HG02623 (cell line): ENCODE measurements at regions not wholly inside any gene's neighbourhood (a gene's known extent, or its start where the extent isn't known, plus 50 kb on each side); places are given as distances from the start of the nearest gene placed in this dataset.

Experiments used
- ATAC-seq: cut with Tn5 transposase; IDR thresholded peaks from one replicate; pipeline ENCODE4 v1.9.1; 2021; ENCODE audit warnings: moderate library complexity; ENCODE audit not compliant: unreplicated experiment

GRCh38 chr11:116535994-116536393 is 236.8 kb downstream of the BUD13 start:
- no peak for ATAC-seq

GRCh38 chr11:116535120-116535519 is 237.7 kb downstream of the BUD13 start:
- ATAC-seq = no peak

- no peak for ATAC-seq
These were observed 238.4 kb downstream of the BUD13 start for GRCh38 chr11:116534270-116534975.

GRCh38 chr11:116533186-116533825 is 239.5 kb downstream of the BUD13 start:
- ATAC-seq = no peak

GRCh38 chr11:116532066-116532465 is 240.7 kb downstream of the BUD13 start:
- no peak for ATAC-seq

GRCh38 chr11:116530705-116531104 is 242.1 kb downstream of the BUD13 start:
- no peak for ATAC-seq

GRCh38 chr11:116529271-116529670 is 243.5 kb downstream of the BUD13 start:
- ATAC-seq = no peak

GRCh38 chr11:116527180-116527991 is 245.4 kb downstream of the BUD13 start:
- ATAC-seq = no peak

GRCh38 chr11:116525961-116526495 is 246.8 kb downstream of the BUD13 start:
- no peak for ATAC-seq

- no peak for ATAC-seq
These were observed 253.3 kb downstream of the BUD13 start for GRCh38 chr11:116519499-116519898.

GRCh38 chr11:116518141-116518540 is 254.6 kb downstream of the BUD13 start:
- no peak for ATAC-seq

- ATAC-seq = no peak
These were observed 255.2 kb downstream of the BUD13 start for GRCh38 chr11:116517584-116517983.

GRCh38 chr11:116517077-116517476 is 255.7 kb downstream of the BUD13 start:
- no peak for ATAC-seq

- ATAC-seq = no peak
These were observed 257.1 kb downstream of the BUD13 start for GRCh38 chr11:116515664-116516184.

GRCh38 chr11:116513894-116514293 is 258.9 kb downstream of the BUD13 start:
- ATAC-seq = no peak

- no peak for ATAC-seq
These were observed 259.4 kb downstream of the BUD13 start for GRCh38 chr11:116513278-116513823.

- no peak for ATAC-seq
These were observed 259.9 kb downstream of the BUD13 start for GRCh38 chr11:116512841-116513240.

- no peak for ATAC-seq
These were observed 261.1 kb downstream of the BUD13 start for GRCh38 chr11:116511684-116512083.

- no peak for ATAC-seq
These were observed 261.7 kb downstream of the BUD13 start for GRCh38 chr11:116510886-116511650.

- ATAC-seq = no peak
These were observed 262.6 kb downstream of the BUD13 start for GRCh38 chr11:116510166-116510565.
